ENCODE measurements at regions not wholly inside any gene's neighbourhood (a gene's known extent, or its start where the extent isn't known, plus 50 kb on each side); places are given as distances from the start of the nearest gene placed in this dataset.
"Not testable (repeated sequence)": the region's sequence is repeated elsewhere in the genome, so short reads cannot be mapped to it uniquely, and the experiment has no call there.

- H3K9ac ChIP-seq; H3K27ac ChIP-seq (ENCODE audit: low read depth in 2 of 2, low read length in 1 of 2); DNase-seq; POLR2A ChIA-PET; H2AFZ ChIP-seq (ENCODE audit: low read depth); H3K9me2 ChIP-seq; H3F3A ChIP-seq (replicated peaks; ENCODE audit: insufficient read depth); H3K27me3 ChIP-seq (ENCODE audit: insufficient read depth); H4K20me1 ChIP-seq (ENCODE audit: insufficient read depth); H3K4me3 ChIP-seq (ENCODE audit: low read depth in 2 of 2, low read length in 1 of 2); H3K4me2 ChIP-seq; H3K9me3 ChIP-seq; H3K36me3 ChIP-seq (replicated peaks in 1 of 2; ENCODE audit: control insufficient read depth in 1 of 2, insufficient read depth in 2 of 2, low read length in 1 of 2); H3K4me1 ChIP-seq (ENCODE audit: control insufficient read depth in 1 of 2, insufficient read depth in 2 of 2, low read depth in 1 of 2, low read length in 1 of 2); H3K79me2 ChIP-seq (ENCODE audit: insufficient read depth): not testable (repeated sequence)
- 55% methylated on average over 5 of the region's 5 CpGs for WGBS (ENCODE audit: low lambda C conversion rate)
- CTCF ChIA-PET: interaction anchor here (1.5 kb wide), 1 partner anchor 8 kb away, joined by 3 read pairs; no protein-coding TSS in a partner anchor
Observed at GRCh38 chr6:70360921-70361320, 52.4 kb upstream of the FAM135A start.

DNA sequence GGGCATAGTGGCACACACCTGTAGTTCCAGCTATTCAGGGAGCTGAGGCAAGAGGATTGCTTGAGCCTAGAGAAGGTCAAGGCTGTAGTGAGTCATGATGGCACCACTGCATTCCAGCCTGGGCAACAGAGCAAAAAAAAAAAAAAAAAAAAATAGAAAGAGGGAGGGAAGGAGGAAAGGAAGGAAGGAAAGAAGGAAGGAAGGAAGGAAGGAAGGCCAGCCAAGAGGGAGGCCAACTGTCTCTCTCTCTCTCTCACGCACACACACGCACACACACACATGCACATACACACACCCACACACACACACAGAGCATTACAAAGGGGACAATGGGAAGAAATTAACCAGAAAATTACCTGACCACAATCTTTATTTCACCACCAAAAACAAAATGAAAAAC is 50.6 kb upstream of the COL9A1 start:
- 95% methylated on average over 2 of the region's 2 CpGs for WGBS (ENCODE audit: low lambda C conversion rate)
- peaks cover 0 to 4% of the 10 kb centered on the region in 2 experiments; a peak in 2 of 4 replicates for H3K4me1 ChIP-seq (ENCODE audit: control insufficient read depth in 1 of 2, insufficient read depth in 2 of 2, low read depth in 1 of 2, low read length in 1 of 2)
- no peaks in the 10 kb centered on the region for H3K9me3 ChIP-seq
- H3F3A ChIP-seq (replicated peaks; ENCODE audit: insufficient read depth): no peaks in the 10 kb centered on the region
- H3K27me3 ChIP-seq (ENCODE audit: insufficient read depth): no peaks in the 10 kb centered on the region
- no peak overlapping the region for H3K9ac ChIP-seq
- H3K36me3 ChIP-seq (replicated peaks in 1 of 2; ENCODE audit: control insufficient read depth in 1 of 2, insufficient read depth in 2 of 2, low read length in 1 of 2): no peaks in the 10 kb centered on the region
- POLR2A ChIA-PET: no interaction called here
- no peak overlapping the region for H3K4me3 ChIP-seq (ENCODE audit: low read depth in 2 of 2, low read length in 1 of 2)
- H3K27ac ChIP-seq (ENCODE audit: low read depth in 2 of 2, low read length in 1 of 2): no peak overlapping the region
- no peak overlapping the region for H2AFZ ChIP-seq (ENCODE audit: low read depth)
- CTCF ChIA-PET: interaction anchor here (2.8 to 3.1 kb wide), 2 partner anchors 16 to 44 kb away, joined by 15 to 17 read pairs; no protein-coding TSS in a partner anchor
- H3K9me2 ChIP-seq: no peaks in the 10 kb centered on the region
- TF ChIP-seq, protein P1, sequence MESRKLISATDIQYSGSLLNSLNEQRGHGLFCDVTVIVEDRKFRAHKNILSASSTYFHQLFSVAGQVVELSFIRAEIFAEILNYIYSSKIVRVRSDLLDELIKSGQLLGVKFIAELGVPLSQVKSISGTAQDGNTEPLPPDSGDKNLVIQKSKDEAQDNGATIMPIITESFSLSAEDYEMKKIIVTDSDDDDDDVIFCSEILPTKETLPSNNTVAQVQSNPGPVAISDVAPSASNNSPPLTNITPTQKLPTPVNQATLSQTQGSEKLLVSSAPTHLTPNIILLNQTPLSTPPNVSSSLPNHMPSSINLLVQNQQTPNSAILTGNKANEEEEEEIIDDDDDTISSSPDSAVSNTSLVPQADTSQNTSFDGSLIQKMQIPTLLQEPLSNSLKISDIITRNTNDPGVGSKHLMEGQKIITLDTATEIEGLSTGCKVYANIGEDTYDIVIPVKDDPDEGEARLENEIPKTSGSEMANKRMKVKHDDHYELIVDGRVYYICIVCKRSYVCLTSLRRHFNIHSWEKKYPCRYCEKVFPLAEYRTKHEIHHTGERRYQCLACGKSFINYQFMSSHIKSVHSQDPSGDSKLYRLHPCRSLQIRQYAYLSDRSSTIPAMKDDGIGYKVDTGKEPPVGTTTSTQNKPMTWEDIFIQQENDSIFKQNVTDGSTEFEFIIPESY (IDR thresholded peaks at IDR 0.05; ENCODE audit: borderline replicate concordance, low read depth): no peak
- TF ChIP-seq RFX5 (IDR thresholded peaks at IDR 0.05; ENCODE audit: low read length) (no peak), RAD21 (IDR thresholded peaks at IDR 0.05; ENCODE audit: low read length) (no peak), JUND (IDR thresholded peaks at IDR 0.05) (no peak)
- no peaks in the 10 kb centered on the region for H4K20me1 ChIP-seq (ENCODE audit: insufficient read depth)
- no peaks in the 10 kb centered on the region for H3K79me2 ChIP-seq (ENCODE audit: insufficient read depth)
- no peak overlapping the region for H3K4me2 ChIP-seq
- DNase-seq: no peak
